ENCODE measurements at regions not wholly inside any gene's neighbourhood (a gene's known extent, or its start where the extent isn't known, plus 50 kb on each side); places are given as distances from the start of the nearest gene placed in this dataset.

DNA sequence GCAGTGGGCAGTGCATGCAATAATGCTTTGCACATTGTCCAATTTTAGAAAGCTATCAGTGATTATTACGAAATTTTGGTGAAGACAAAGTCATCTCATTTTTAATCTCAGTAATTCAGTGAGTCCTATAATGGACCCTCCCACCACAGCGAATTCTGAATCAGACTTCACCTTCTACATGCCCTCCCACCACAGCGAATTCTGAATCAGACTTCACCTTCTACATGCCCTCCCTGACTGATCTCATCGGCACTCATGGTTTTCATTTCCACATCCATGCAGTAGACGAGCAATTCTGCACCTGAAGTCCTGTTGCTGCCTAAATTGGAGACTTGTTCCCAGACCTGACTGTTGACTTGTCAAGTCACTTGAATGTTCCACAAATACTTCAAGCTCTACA, 522.3 kb downstream of the EIPR1 start:
- TF ChIP-seq, protein P1, sequence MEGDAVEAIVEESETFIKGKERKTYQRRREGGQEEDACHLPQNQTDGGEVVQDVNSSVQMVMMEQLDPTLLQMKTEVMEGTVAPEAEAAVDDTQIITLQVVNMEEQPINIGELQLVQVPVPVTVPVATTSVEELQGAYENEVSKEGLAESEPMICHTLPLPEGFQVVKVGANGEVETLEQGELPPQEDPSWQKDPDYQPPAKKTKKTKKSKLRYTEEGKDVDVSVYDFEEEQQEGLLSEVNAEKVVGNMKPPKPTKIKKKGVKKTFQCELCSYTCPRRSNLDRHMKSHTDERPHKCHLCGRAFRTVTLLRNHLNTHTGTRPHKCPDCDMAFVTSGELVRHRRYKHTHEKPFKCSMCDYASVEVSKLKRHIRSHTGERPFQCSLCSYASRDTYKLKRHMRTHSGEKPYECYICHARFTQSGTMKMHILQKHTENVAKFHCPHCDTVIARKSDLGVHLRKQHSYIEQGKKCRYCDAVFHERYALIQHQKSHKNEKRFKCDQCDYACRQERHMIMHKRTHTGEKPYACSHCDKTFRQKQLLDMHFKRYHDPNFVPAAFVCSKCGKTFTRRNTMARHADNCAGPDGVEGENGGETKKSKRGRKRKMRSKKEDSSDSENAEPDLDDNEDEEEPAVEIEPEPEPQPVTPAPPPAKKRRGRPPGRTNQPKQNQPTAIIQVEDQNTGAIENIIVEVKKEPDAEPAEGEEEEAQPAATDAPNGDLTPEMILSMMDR (IDR thresholded peaks at IDR 0.05): no peak
- TF ChIP-seq POLR2AphosphoS5 (IDR thresholded peaks at IDR 0.05): no peak
